Heart right ventricle (tissue), 16 donors: ENCODE measurements at regions not wholly inside any gene's neighbourhood (a gene's known extent, or its start where the extent isn't known, plus 50 kb on each side); places are given as distances from the start of the nearest gene placed in this dataset.

Experiments used
- ATAC-seq, 8 donors: fragments of 200-7000 bp; cut with Tn5 transposase; one replicate each; pipeline ENCODE4 v1.9.1; 2020; ENCODE audit warnings: mild to moderate bottlenecking in 8 of 8, moderate library complexity in 8 of 8, moderate number of reproducible peaks in 1 of 8
- DNase-seq, 2 donors: peaks; one replicate each; pipeline ENCODE4 v3.0.0-alpha.2; 2020
- H3K27ac ChIP-seq, 10 donors: fragments of 200-600 bp; sonication (generic) in 2 of 10; one replicate each; pipeline versions ENCODE4 v1.5.0 to v1.8.0; 2020 to 2022; ENCODE audit warnings: mild to moderate bottlenecking in 3 of 10
- H3K27me3 ChIP-seq, 7 donors: fragments of 200-600 bp; one replicate each; pipeline ENCODE4 v1.8.0; 2021 to 2022; ENCODE audit warnings: mild to moderate bottlenecking in 2 of 7
- H3K36me3 ChIP-seq, 9 donors: fragments of 200-600 bp; sonication (generic) in 1 of 9; one replicate each; pipeline versions ENCODE4 v1.5.0 to v1.8.0; 2020 to 2022; ENCODE audit warnings: mild to moderate bottlenecking in 2 of 9
- H3K4me1 ChIP-seq, 9 donors: fragments of 200-600 bp; sonication (generic) in 1 of 9; one replicate each; pipeline versions ENCODE4 v1.5.0 to v1.8.0; 2020 to 2022; ENCODE audit warnings: mild to moderate bottlenecking in 4 of 9
- H3K4me3 ChIP-seq, 10 donors: fragments of 200-600 bp; sonication (generic) in 2 of 10; one replicate each; pipeline versions ENCODE4 v1.5.0 to v1.8.0; 2020 to 2022; ENCODE audit warnings: mild to moderate bottlenecking in 7 of 10, moderate library complexity in 2 of 10
- H3K9me3 ChIP-seq, 11 donors: fragments of 200-600 bp in 10 of 11; sonication (generic) in 2 of 11; one replicate each; pipeline versions ENCODE4 v1.5.0 to v1.8.0; 2013 to 2022; ENCODE audit warnings: mild to moderate bottlenecking in 2 of 11, control low read depth in 1 of 11, moderate library complexity in 1 of 11
- WGBS, 2 donors: extraction: QIAGEN DNeasy Blood & Tissue Kit; methylation state at CpG; one replicate each; pipeline ENCODE4 v1.1.7; 2013; ENCODE audit warnings: inconsistent platforms in 1 of 2; 5-methylcytosine and 5-hydroxymethylcytosine counted together
- intact Hi-C, 10 donors: fragments of 100-400 bp; cut with DNase I; formaldehyde crosslinking; loops; one replicate each; pipeline versions ENCODE4 v1.11.1 to v1.14.2; 2022
- TF ChIP-seq, protein P1 (sequence below), 9 donors: fragments of 200-600 bp; sonication (generic) in 2 of 9; IDR thresholded peaks; one replicate each; pipeline versions ENCODE4 v1.5.0 to v1.8.0; 2021 to 2022; ENCODE audit warnings: antibody characterized with exemption in 9 of 9, mild to moderate bottlenecking in 5 of 9, moderate library complexity in 1 of 9
- donor health status: Arrhythmogenic right ventricular cardiomyopathy.
- donor health status: ischemic (EF 13 %, LVEDD 7.1; RV severe dilation, severe dysfunction).
- donor health status: healthy with polysubstance abuse.
- donor health status: DM: no; HTN: yes; CAD: no.
- donor health status: DM: no; HTN: no; CAD: no.
- donor health status: ischemic (EF 25% LVEDD 6.9; RV normal size, moderate dysfunction).
- donor health status: ischemic (EF 25% LVEDD 5.7; RV mildly dilated, moderate dysfunction).
- donor health status: healthy.
- donor health status: DM: yes; HTN: yes; CAD: no.
- donor health status: Ischemic cardiomyopathy.
- donor health status: ischemic (EF 35%, LVEDD 5.7; RV mildly dilated, moderate dysfunction).
- donor health status: nonischemic (EF 11% LVEDD 7.7; RV severe dilation, severe dysfunction).
- donor health status: DM: yes; HTN: yes; CAD: no.
- donor health status: PGD.
- donor health status: ischemic (EF 29% LVEDD 5.4; RV normal size, mild dysfunction).
- donor health status: nonischemic (EF 23%, LVEDD 6.1; RV moderate dilation, normal function).

DNA sequence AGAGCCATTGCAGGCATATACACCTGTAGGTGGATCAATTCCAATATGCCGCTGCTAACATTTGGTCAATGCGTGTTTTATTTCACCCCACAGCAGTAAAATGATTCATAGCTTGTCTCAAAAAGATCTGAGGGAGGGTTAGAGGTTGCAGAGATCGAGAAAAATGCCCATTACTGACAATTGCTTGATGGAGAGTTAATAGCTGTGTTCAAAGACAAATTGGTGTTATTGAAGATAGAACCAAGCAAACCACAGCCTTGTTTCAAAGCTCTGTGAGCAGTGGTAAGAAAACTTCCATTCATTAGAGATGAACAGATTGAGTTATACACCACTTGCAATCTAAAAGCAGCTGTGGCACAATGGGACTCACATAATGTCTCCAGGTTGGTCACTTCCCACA is 95.4 kb downstream of the KCNE4 start:
- peaks cover 0 to 9% (median 0%) of the 10 kb centered on the region in 11 donors for H3K9me3 ChIP-seq
- H3K4me3 ChIP-seq: no peak overlapping the region
- no peak overlapping the region for H3K27ac ChIP-seq
- ATAC-seq: no peak
- no peak for DNase-seq
- no peaks in the 10 kb centered on the region for H3K27me3 ChIP-seq
- intact Hi-C loops: no loop called here
- no peaks in the 10 kb centered on the region for H3K4me1 ChIP-seq
- no peaks in the 10 kb centered on the region for H3K36me3 ChIP-seq
- 85 to 91% methylated on average over 3 of the region's 3 CpGs for WGBS, 2 donors
- TF ChIP-seq, protein P1, sequence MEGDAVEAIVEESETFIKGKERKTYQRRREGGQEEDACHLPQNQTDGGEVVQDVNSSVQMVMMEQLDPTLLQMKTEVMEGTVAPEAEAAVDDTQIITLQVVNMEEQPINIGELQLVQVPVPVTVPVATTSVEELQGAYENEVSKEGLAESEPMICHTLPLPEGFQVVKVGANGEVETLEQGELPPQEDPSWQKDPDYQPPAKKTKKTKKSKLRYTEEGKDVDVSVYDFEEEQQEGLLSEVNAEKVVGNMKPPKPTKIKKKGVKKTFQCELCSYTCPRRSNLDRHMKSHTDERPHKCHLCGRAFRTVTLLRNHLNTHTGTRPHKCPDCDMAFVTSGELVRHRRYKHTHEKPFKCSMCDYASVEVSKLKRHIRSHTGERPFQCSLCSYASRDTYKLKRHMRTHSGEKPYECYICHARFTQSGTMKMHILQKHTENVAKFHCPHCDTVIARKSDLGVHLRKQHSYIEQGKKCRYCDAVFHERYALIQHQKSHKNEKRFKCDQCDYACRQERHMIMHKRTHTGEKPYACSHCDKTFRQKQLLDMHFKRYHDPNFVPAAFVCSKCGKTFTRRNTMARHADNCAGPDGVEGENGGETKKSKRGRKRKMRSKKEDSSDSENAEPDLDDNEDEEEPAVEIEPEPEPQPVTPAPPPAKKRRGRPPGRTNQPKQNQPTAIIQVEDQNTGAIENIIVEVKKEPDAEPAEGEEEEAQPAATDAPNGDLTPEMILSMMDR (IDR thresholded peaks at IDR 0.05): no peak

GRCh38 chr2:223148516-223148915 is 96.5 kb downstream of the KCNE4 start:
- Histone ChIP-seq H3K4me1 (no peaks in the 10 kb centered on the region), H3K27me3 (no peaks in the 10 kb centered on the region), H3K36me3 (no peaks in the 10 kb centered on the region), H3K9me3 (peaks cover 0 to 9% (median 0%) of the 10 kb centered on the region in 11 donors), H3K27ac (no peak overlapping the region), H3K4me3 (no peak overlapping the region)
- 69 to 83% methylated on average over 3 of the region's 3 CpGs for WGBS, 2 donors
- DNase-seq (no peak), ATAC-seq (no peak)
- intact Hi-C loops: no loop called here
- TF ChIP-seq, protein P1 (IDR thresholded peaks at IDR 0.05): no peak

- DNase-seq (no peak), ATAC-seq (no peak)
- Histone ChIP-seq H3K27me3 (no peaks in the 10 kb centered on the region), H3K4me3 (no peak overlapping the region), H3K27ac (no peak overlapping the region), H3K36me3 (no peaks in the 10 kb centered on the region), H3K4me1 (no peaks in the 10 kb centered on the region), H3K9me3 (no peaks in the 10 kb centered on the region)
- intact Hi-C loops: no loop called here
- TF ChIP-seq, protein P1 (IDR thresholded peaks at IDR 0.05): no peak
Measured at GRCh38 chr2:223155956-223156355, 104.0 kb downstream of the KCNE4 start.

GRCh38 chr2:223161873-223162458 is 110.0 kb downstream of the KCNE4 start:
- no peaks in the 10 kb centered on the region for H3K36me3 ChIP-seq
- H3K27ac ChIP-seq: no peak overlapping the region
- intact Hi-C loops: no loop called here
- no peaks in the 10 kb centered on the region for H3K4me1 ChIP-seq
- H3K27me3 ChIP-seq: no peaks in the 10 kb centered on the region
- ATAC-seq: no peak
- TF ChIP-seq, protein P1 (IDR thresholded peaks at IDR 0.05): no peak
- no peak overlapping the region for H3K4me3 ChIP-seq
- 74 to 76% methylated on average over 8 of the region's 8 CpGs for WGBS, 2 donors
- H3K9me3 ChIP-seq: no peaks in the 10 kb centered on the region
- no peak for DNase-seq
